GM19043 (cell line): ENCODE measurements at regions not wholly inside any gene's neighbourhood (a gene's known extent, or its start where the extent isn't known, plus 50 kb on each side); places are given as distances from the start of the nearest gene placed in this dataset.

Experiments used
- ATAC-seq: cut with Tn5 transposase; IDR thresholded peaks from one replicate; pipeline ENCODE4 v1.9.1; 2021; ENCODE audit warnings: low read depth; ENCODE audit not compliant: unreplicated experiment

DNA sequence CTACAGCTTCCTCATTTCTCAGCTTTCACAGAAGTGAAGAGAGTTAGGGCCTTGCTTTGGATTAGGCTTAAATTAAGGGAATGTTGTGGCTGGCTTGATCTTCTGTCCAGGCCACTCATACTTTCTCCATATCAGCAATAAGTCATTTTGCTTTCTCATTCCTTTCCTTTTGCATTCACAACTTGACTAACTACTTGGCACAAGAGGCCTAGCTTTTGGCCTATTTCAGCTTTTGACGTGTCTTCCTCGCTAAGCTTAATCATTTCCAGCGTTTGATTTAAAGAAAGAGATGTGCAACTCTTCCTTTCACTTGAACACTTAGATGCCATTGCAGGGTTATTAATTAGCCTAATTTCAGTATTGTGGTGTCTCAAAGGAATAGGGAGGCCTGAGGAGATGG is 712.0 kb downstream of the INHBA start:
- ATAC-seq = no peak

DNA sequence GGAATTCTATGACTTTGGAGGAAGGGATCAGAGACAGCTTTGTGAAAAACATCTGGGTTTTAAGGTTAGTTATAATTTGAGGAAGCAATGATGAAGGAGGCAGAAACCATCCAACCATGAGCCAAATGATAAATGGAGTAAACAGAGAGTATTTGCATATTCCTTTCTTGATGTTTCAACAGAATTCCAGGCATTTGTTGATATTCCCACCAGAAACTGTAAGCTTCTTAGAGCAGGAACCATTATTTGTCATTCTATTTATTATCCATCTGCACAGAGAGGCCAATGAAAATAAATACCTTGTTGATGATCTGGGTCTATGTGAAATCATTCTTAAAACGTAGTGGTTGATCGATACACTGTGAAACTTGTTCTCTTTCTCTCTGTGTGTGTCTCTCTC is 715.3 kb downstream of the INHBA start:
- no peak for ATAC-seq

DNA sequence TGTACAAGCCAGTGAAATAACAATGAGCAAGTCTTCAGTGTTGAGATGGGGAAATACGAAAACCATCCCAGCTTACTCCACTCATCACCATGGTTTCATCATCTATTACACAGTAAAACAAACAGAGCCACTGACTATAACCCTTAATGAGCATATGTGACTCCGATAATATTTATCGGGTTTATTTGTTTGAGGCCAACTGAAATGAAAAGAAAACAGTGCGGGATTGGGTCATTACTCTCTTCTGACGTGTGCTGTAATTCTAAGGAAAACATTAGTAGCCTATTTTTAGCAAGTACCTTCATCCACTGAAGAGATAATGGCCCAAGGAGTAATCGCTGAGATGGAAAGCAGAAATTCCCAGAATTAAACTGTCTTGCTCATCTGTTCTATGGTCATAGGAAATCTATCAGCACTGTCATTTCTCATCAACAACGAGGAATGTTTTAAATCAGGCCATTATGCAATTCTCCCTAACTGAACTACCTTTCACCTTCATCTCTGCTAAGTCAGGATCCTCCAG is 716.5 kb downstream of the INHBA start:
- no peak for ATAC-seq

DNA sequence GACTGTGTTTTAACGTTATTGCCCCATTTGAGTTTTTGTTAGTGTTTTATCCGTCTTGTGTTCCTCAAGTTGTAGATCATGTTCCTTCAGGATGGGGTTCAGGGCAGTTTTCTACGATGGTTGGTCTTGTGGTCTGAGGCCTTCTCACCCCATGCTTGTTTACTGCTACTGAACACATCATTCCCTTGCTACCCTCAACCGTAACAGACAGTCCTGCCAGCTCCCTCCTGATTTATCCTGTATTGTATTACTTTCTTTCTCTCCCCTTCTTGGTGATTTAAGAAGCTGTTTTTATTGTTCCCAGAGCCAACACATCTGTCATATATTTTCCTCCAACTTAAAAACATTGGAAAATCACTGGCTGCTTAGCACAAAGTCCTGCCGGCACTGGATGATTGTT is 719.8 kb downstream of the INHBA start:
- no peak for ATAC-seq

DNA sequence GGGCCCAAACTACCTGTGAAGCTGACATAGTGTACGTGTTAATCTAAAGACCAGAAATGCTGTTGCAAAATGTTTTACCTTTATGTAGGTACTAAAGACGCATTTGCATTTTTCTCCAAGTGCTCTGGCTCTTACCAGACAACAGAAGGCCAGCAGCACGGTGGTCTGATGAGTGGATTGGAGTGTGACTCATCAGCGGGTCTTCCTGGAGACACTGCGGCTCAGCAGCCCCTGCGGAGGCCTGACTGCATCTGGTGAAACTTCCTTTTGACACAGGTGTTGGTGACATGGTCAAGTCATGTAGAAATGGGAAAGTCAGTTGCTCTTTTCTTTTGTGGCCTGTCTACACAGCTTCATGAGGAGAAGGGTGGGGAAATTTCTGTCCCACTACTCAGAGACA is 723.6 kb downstream of the INHBA start:
- ATAC-seq = no peak

DNA sequence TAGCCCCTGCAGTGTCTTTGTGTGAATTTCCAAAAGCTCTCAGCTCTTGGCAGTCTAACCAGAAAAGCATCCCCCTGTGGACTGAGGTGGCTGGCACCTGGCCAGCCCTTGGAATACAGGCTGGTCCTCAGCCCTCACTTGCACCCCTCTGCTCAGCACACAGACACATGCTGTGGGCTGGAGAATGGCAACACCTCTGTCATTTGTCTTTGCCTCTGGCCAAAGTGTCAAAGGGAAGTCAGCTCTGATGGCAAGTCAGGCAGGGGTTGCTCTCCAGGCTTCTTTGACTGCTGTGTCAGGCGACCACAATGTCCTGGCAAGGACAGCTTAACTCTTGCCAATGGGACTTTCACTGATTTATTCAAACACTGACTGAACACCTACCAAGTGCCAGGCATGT is 724.8 kb downstream of the INHBA start:
- ATAC-seq = no peak

DNA sequence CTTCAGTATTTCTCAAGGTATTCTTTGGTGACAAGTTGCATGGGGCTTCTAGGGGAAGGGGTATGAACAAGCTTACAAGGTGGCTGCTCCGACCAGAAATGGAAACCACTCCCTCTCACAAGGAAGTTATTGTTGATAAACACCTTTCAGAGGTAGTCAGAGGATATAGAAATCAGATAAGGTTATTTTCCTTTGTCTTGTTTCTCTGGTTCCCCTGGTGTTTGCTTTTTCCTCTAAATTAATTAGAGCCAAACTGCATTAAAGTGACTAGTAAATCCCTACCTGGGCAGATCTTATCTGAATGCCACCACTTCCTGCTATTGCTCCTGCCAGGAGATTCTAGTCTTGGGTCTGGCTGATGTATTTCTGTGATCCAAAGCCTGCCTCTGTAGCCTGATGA is 725.4 kb downstream of the INHBA start:
- ATAC-seq = no peak

DNA sequence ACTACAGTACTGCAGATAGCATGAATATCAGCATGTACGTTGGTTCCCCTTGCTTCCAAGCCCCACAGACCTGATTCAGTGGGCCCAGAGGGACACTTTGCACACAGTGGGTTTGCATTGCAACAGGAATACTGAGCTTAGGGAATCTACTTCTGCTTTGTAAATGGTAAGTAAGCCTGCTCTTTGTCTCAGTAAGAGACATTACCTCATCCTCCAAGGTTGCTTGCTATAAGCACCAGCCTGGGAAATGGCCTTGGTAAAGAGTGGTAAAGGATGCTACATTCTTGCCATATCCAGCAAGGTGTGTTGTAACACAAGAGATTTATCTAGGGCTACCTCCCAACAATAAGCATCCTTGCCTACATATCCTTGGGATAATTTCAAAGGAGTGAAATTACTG is 730.5 kb downstream of the INHBA start:
- ATAC-seq = no peak

DNA sequence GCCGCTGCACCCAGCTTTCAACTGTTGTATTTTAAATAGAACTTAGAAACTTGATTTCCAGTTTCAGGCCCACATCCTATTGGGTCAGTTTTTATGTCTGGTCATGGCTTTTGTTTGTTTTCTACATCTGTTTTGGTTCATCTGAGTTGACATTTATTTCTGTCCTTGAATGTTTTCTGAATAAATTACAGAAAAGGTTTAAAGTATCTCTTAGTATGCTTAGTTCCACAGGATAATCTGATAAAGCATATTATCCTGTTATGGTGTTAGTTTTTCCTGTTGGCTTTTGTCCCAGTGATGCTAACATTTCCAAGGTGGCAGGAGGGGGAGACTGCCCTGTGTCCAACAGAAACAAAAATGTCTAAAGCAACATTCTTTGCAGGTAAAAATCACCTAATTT is 733.2 kb downstream of the INHBA start:
- ATAC-seq = no peak

DNA sequence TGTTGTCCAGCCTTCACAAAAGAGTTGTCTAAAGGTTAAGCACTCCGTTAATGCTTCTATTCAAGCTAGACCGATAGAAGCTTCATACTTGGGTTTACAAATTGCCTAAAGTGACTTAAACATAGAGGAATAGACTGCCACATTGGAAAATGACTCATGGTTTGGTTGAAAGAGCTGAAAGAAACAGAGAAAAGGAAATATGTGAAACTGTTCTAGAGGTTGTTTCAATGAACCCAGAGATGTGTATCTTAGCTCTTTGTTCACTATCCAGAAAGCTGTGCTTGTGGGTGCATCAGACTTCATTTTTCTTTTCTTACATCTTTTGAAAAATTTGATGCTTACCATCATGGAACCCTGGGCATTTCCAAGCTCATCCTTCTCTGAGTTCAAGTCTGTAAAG is 736.2 kb downstream of the INHBA start:
- no peak for ATAC-seq

DNA sequence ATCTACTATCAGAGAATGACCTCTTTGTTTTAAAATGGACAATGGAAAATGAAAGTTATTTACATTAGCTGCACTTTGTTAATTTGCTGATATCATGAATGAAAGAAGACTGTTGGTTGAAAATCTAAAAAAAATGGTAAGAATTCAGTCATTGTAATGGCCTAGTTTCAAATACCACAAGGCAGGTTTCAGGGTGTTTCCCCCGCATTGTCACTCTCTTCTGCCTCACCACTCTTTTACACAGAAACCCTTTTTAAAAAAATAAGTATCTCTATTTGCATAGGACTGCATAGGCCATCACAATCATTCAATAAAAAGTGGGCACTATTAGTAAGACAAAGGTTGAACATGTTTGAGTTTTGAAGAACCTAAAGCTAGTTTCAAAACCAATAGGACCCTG is 737.1 kb downstream of the INHBA start:
- ATAC-seq = peak; percentile 74

DNA sequence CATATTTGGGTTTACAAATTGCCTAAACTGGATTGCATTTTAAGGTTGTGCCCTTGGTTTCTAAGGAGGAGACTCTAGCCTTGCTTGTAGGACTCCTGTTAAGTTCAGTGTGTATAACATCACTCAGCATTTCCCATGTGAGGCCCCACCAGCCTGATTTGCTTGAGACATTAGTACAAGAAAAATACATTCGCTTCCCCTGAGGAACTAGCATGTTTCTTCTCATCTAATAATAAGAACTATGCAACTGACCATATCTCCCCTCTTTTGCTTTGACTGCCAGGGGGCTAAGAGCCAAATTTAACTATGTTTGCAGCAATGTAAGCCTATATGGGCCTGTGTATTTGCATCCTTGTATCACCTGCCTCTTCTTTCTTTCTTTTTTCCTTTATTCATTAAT is 737.9 kb downstream of the INHBA start:
- no peak for ATAC-seq

DNA sequence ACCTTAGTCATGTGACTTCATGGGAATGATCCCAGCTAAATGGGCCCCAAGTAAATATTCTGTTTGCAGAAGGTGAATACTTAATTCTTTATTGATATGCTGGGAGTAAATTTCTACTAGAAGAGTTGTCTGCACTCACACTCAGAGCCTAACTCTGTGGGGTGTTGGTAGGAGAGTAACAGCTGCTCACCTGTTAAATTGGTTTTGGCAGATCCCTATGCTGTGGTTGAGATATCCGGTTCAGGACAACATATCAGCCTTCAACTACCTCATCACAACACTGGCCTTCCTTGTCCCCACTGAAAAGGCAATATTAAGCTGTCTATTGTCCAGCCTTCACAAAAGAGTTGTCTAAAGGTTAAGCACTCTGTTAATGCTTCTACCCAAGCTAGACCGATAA is 738.3 kb downstream of the INHBA start:
- ATAC-seq = no peak

DNA sequence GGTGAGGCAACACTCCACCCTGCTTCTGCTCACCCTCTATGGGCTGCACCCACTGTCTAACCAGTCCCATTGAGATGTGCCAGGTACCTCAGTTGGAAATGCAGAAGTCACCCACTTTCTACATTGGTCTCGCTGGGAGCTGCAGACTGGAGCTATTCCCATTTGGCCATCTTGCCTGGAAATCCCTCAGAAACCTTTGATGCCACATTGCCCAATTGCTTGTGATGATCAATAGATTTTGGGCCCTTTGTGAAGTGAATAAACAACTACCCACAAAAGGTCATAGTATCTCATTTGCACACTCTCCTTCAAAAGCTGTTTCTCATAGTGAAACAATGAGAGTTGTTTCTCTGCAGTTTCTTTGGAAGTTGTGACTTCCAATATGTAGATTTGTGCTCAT is 742.9 kb downstream of the INHBA start:
- ATAC-seq = no peak

DNA sequence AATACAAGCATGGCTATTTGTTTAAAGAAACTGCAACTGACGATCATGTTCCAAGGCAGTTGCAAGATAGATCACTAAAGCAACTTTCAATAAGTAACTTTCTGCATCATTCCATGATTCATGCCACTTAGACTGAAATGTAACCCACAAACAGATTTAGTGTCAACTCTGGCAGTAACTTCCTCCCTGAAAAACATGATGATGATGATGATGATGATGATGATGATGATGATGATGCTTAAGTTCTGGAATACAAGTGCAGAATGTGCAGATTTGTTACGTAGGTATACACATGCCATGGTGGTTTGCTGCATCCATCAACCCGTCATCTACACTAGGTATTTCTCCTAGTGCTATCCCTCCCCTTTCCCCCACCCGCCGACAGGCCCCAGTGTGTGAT is 754.7 kb downstream of the INHBA start:
- no peak for ATAC-seq

DNA sequence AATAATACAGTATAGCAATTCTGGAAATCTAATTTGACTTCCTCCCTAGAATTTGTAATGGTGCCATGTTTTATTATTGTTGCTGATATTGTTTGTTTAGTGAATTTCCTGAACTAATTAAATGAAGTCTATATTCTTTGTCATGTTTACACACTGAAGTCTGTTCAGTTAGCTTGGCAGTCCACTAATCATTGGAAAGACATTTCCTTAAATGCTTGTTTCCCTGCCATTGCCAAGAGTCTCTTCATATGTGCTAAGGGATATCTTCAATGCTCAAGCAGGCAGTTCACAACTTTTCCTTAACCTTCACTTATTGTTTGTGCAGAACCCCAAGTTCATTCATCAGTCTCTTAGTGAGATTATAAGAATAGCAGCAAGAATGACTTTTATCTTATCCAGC is 755.3 kb downstream of the INHBA start:
- no peak for ATAC-seq

DNA sequence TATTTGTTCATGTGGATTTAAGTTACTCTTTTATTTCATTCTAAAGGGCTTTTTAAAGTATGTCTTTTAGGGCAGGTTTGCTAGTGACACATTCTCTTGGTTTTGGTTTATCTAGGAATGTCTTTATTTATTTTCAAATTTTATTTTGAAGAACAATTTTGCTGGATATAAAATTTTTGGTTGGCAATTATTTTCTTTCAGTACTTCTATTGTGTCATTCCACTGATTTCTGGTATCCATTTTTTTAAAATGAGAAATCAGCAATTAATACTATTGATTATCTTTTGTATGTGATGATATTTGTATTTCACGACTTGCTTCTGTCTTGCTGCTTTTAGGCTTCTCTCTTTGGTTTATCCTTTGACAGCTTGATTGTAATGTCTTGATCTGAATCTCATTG is 756.3 kb downstream of the INHBA start:
- no peak for ATAC-seq

DNA sequence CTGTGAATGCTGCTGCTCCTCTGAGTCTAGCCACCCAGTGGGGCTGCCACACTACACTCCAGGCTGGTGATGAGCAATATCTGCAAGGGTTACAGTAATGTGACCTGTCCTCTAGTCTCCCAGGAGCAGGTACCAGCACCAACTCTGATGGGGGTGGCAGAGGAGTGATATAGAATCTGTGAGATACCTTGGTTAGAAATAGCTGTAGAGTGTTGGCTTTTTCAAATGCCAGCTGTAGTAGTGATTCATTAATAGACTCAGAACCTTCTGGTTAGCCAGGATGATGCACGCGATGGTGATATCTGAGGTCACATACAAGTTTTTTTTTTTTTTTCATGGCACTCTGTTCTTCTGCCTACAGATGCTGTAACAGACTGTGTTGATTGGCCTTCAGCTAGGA is 757.1 kb downstream of the INHBA start:
- ATAC-seq = no peak

DNA sequence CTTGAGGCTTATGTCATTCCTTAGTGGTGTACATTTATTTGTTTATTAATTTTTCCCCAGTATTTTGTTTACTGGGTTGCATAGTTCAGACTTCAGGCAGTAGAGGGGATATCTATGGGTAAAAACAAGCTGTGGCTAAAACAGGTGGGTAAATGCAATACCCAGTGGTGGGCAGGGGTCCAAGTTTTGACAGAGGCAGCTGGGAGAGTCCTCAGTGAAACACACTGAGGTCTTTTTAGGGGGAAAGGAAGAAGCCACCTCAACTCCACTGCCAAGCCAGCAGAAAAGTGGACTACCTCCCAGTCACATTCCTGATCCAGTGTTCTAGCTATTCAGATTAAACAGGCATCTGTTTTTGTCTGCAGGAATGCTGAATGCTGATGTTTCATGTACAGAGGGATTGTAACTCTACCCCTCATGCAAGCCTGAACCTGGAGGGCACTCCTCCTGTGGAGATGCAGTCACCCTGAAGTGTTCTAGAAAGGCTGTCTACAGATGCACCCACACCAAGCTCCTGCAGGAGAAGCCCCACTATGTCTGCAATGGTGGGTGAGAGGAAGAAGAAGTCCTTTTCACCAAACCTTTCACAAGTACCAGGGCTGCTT is 757.8 kb downstream of the INHBA start:
- ATAC-seq = no peak

DNA sequence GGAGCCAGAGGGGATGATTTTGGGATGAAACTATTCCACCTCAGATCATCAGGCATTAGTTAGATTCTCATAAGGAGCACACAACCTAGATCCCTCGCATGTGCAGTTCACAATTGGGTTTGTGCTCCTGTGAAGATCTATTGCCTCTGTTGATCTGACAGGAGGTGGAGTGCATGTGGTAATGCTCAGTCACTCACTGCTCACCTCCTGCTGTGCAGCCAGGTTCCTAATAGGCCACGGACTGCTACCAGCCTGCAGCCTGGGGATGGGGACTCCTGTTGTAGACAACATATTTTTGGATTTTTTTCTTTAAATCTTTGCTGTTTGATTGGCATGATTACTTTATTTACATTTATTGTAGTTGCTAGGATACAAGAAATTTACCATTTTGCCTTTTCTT is 765.0 kb downstream of the INHBA start:
- no peak for ATAC-seq

DNA sequence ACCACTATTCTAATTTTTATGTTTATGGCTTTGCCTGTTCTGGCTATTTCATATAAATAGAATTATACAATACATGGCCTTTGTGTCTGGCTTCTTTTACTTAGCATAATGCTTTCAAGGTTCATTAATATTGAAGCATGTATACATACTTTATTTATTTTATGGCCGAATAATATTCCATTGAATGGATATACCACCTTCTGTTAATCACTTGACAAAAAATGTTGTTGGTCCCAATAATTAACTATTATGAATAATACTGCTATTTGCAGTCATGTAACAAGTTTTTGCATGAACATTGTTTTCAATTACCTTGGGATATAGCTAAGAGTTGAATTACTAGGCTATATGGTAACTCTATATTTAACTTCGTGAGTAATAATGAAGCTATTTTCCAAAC is 767.5 kb downstream of the INHBA start:
- no peak for ATAC-seq

DNA sequence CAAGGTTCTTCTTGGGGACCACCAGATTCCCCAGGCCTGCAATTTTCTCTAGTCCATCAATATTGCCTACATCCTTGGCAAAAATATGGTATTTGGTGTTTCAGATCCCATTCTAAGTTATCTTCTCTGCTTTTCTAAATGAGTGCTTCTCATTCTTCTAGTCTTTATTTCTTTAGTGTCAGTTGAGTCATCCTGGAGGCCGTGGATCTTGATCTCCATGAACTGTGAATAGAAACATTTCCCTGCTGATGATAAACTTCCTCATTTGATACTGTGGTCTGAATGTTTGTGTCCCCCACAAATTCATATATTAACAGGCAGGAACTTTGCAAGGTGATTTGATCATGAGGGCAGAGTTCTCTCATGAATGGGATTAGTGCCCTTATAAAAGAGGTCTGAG is 779.3 kb downstream of the INHBA start:
- ATAC-seq = no peak

DNA sequence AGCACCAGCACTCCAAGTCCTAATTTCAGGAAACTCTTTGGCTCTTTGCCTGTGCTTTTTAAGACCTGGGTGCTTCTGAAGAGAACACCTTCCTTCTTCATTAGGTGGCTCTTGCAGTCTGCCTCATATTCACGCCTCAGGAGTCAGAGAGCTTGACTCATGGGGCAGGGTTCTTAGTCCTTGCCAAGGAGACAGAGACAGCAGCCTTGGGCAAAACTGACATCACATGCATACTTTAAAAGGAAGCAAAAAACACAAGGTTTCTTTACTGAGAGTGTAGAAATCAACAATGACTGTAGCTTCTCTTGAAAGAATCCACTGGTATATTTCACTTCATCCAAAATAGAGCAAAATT is 780.6 kb downstream of the INHBA start:
- no peak for ATAC-seq
